ENCODE measurements at regions not wholly inside any gene's neighbourhood (a gene's known extent, or its start where the extent isn't known, plus 50 kb on each side); places are given as distances from the start of the nearest gene placed in this dataset.

GRCh38 chr4:138107023-138107422, 135.1 kb downstream of the SLC7A11 start:
- no peak for TF ChIP-seq POLR2A (IDR thresholded peaks at IDR 0.05)
- TF ChIP-seq EP300 (IDR thresholded peaks at IDR 0.05) = no peak
- no peak for TF ChIP-seq POLR2AphosphoS5 (IDR thresholded peaks at IDR 0.05)
- no peak for TF ChIP-seq CTCF (IDR thresholded peaks at IDR 0.05)
- Histone ChIP-seq H3K4me3 (no peak overlapping the region), H3K27ac (no peak overlapping the region), H3K36me3 (no peaks in the 10 kb centered on the region), H3K27me3 (no peaks in the 10 kb centered on the region), H3K4me1 (no peaks in the 10 kb centered on the region), H3K9me3 (no peaks in the 10 kb centered on the region)
- no peak for ATAC-seq (ENCODE audit: low FRiP score in 2 of 2)
- WGBS, 2 donors = 93 to 95% methylated on average over 4 of the region's 4 CpGs
- DNase-seq = no peak

- no peak for TF ChIP-seq CTCF (IDR thresholded peaks at IDR 0.05)
- no peak for TF ChIP-seq POLR2A (IDR thresholded peaks at IDR 0.05)
- TF ChIP-seq POLR2AphosphoS5 (IDR thresholded peaks at IDR 0.05) = no peak
- no peak for TF ChIP-seq EP300 (IDR thresholded peaks at IDR 0.05)
- no peaks in the 10 kb centered on the region for H3K4me1 ChIP-seq
- H3K27ac ChIP-seq = no peak overlapping the region
- DNase-seq (no peak), ATAC-seq (ENCODE audit: low FRiP score in 2 of 2) (no peak)
- H3K27me3 ChIP-seq = no peaks in the 10 kb centered on the region
- WGBS, 2 donors = 93 to 96% methylated on average over 4 of the region's 4 CpGs
- no peaks in the 10 kb centered on the region for H3K9me3 ChIP-seq
- H3K4me3 ChIP-seq = no peak overlapping the region
- no peaks in the 10 kb centered on the region for H3K36me3 ChIP-seq
Observed at GRCh38 chr4:138105331-138105730, 136.8 kb downstream of the SLC7A11 start.

GRCh38 chr4:138104284-138104680, 137.9 kb downstream of the SLC7A11 start:
- Histone ChIP-seq H3K36me3 (no peaks in the 10 kb centered on the region), H3K4me1 (no peaks in the 10 kb centered on the region), H3K27me3 (no peaks in the 10 kb centered on the region), H3K9me3 (no peaks in the 10 kb centered on the region), H3K27ac (no peak overlapping the region), H3K4me3 (no peak overlapping the region)
- 65 to 80% methylated on average over 6 of the region's 6 CpGs for WGBS, 2 donors
- TF ChIP-seq EP300 (IDR thresholded peaks at IDR 0.05) (no peak), POLR2A (IDR thresholded peaks at IDR 0.05) (no peak), POLR2AphosphoS5 (IDR thresholded peaks at IDR 0.05) (no peak), CTCF (IDR thresholded peaks at IDR 0.05) (no peak)
- ATAC-seq (ENCODE audit: low FRiP score in 2 of 2) (no peak), DNase-seq (no peak)

GRCh38 chr4:138103597-138104283, 138.4 kb downstream of the SLC7A11 start:
- Histone ChIP-seq H3K27me3 (no peaks in the 10 kb centered on the region), H3K36me3 (no peaks in the 10 kb centered on the region), H3K27ac (no peak overlapping the region), H3K4me1 (no peaks in the 10 kb centered on the region), H3K9me3 (no peaks in the 10 kb centered on the region), H3K4me3 (no peak overlapping the region)
- 76 to 83% methylated on average over 5 of the region's 5 CpGs for WGBS, 2 donors
- no peak for ATAC-seq (ENCODE audit: low FRiP score in 2 of 2)
- DNase-seq = no peak
- TF ChIP-seq EP300 (IDR thresholded peaks at IDR 0.05) (no peak), CTCF (IDR thresholded peaks at IDR 0.05) (no peak)

GRCh38 chr4:138099385-138099784, 142.8 kb downstream of the SLC7A11 start:
- TF ChIP-seq EP300 (IDR thresholded peaks at IDR 0.05) (no peak), POLR2AphosphoS5 (IDR thresholded peaks at IDR 0.05) (no peak), CTCF (IDR thresholded peaks at IDR 0.05) (no peak), POLR2A (IDR thresholded peaks at IDR 0.05) (no peak)
- no peaks in the 10 kb centered on the region for H3K9me3 ChIP-seq
- WGBS, 2 donors = 63 to 66% methylated on average over 3 of the region's 3 CpGs
- DNase-seq (no peak), ATAC-seq (ENCODE audit: low FRiP score in 2 of 2) (no peak)
- H3K27me3 ChIP-seq = no peaks in the 10 kb centered on the region
- no peaks in the 10 kb centered on the region for H3K36me3 ChIP-seq
- H3K4me1 ChIP-seq = no peaks in the 10 kb centered on the region
- H3K27ac ChIP-seq = no peak overlapping the region
- no peak overlapping the region for H3K4me3 ChIP-seq

Data from upper lobe of left lung (tissue), 6 donors.